ENCODE measurements at regions not wholly inside any gene's neighbourhood (a gene's known extent, or its start where the extent isn't known, plus 50 kb on each side); places are given as distances from the start of the nearest gene placed in this dataset.

DNA sequence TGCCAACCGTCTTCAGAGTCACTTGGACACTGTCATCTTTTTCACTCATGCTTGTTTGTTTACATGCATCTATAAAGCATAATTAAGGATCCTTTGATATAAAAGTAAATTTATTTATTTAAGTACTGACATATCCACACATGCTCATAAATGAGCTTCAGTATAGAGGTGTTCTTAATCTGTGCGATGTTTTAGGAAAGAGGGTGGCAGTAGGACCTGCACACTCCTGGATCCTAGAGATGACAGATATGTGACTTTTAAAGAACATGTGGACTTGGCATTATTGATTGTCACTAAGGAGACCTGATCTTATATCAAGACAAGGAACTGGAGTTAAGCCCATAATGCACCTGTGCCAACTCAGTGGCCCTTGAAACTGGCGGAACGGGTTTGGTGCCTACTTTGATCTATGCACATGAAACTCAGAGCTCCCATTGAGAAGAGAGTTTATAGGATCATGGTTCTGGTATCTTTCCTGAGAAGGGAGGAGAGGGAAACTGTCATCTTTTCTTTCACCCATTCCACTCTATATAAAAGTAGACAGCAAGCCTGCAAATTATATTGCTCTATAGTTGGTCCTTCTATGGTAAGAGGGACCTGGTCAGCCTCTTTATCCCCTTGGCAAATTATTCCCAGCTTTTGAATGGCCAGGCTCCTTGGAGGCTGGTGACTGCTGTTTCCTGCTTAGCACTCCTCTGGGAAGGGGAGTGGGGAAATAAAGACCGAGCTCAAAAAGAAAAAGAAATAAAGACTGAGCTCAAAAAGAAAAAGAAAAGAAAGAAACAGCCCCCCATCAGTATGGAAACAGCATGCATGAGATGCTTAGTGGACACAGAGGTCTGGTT is 57.8 kb upstream of the LIFR start:
- ChIA-PET CTCF (interaction anchor here (0.7 to 3.4 kb wide), 2 partner anchors 15 to 172 kb away, joined by 3 to 12 read pairs; no protein-coding TSS in a partner anchor), POLR2A (no interaction called here)
- H2AFZ ChIP-seq (ENCODE audit: low read depth, low read length): no peak overlapping the region
- BruUV-seq (replicated peaks): no TSS peak
- H4K20me1 ChIP-seq (replicated peaks; ENCODE audit: control insufficient read depth, extremely low read depth, insufficient read depth, low read length): no peaks in the 10 kb centered on the region
- no peak overlapping the region for H3K27ac ChIP-seq (ENCODE audit: insufficient read depth, low read depth, low read length)
- H3K4me2 ChIP-seq (ENCODE audit: insufficient read depth, low read length): no peak overlapping the region
- H3K9me3 ChIP-seq (replicated peaks; ENCODE audit: control insufficient read depth, insufficient read depth, low read length): no peaks in the 10 kb centered on the region
- no peaks in the 10 kb centered on the region for H3K79me2 ChIP-seq (ENCODE audit: control insufficient read depth, insufficient read depth, low read length)
- no peaks in the 10 kb centered on the region for H3K4me1 ChIP-seq (ENCODE audit: control insufficient read depth, extremely low read depth, insufficient read depth, low read length)
- no peak for TF ChIP-seq JUN (IDR thresholded peaks at IDR 0.05; ENCODE audit: borderline replicate concordance, insufficient read depth, insufficient read length, low read depth)
- no peak for TF ChIP-seq POLR2A (IDR thresholded peaks at IDR 0.05; ENCODE audit: low read depth, low read length)
- TF ChIP-seq EZH2 (IDR thresholded peaks at IDR 0.05; ENCODE audit: borderline replicate concordance, low read depth, low read length, severe bottlenecking): no peak
- no peak for TF ChIP-seq MYC (IDR thresholded peaks at IDR 0.05; ENCODE audit: low read depth, low read length)
- no peak for TF ChIP-seq POLR2AphosphoS5 (IDR thresholded peaks at IDR 0.05; ENCODE audit: insufficient read depth, low read depth, low read length)
- TF ChIP-seq MAX (IDR thresholded peaks at IDR 0.05; ENCODE audit: insufficient read depth, insufficient read length): no peak
- TF ChIP-seq GATA2 (IDR thresholded peaks at IDR 0.05; ENCODE audit: insufficient read depth, insufficient read length, low read depth, low read length): no peak
- TF ChIP-seq, protein P1, sequence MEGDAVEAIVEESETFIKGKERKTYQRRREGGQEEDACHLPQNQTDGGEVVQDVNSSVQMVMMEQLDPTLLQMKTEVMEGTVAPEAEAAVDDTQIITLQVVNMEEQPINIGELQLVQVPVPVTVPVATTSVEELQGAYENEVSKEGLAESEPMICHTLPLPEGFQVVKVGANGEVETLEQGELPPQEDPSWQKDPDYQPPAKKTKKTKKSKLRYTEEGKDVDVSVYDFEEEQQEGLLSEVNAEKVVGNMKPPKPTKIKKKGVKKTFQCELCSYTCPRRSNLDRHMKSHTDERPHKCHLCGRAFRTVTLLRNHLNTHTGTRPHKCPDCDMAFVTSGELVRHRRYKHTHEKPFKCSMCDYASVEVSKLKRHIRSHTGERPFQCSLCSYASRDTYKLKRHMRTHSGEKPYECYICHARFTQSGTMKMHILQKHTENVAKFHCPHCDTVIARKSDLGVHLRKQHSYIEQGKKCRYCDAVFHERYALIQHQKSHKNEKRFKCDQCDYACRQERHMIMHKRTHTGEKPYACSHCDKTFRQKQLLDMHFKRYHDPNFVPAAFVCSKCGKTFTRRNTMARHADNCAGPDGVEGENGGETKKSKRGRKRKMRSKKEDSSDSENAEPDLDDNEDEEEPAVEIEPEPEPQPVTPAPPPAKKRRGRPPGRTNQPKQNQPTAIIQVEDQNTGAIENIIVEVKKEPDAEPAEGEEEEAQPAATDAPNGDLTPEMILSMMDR (IDR thresholded peaks at IDR 0.05; ENCODE audit: extremely low read depth in 1 of 2, insufficient read depth in 1 of 2, low read depth in 1 of 2, low read length in 2 of 2): no peak
- TF ChIP-seq FOS (IDR thresholded peaks at IDR 0.05; ENCODE audit: borderline replicate concordance, insufficient read depth, low read length): no peak
- dilution Hi-C loops (cut with MboI; ENCODE audit: extremely low pct_ligation_motif_present, low sequenced_read_pairs): no loop called here
- H3K27me3 ChIP-seq (ENCODE audit: control insufficient read depth in 2 of 2, insufficient read depth in 2 of 2, low read length in 2 of 2): peaks cover 0 to 1% of the 10 kb centered on the region in 2 experiments
- no peaks in the 10 kb centered on the region for H3K36me3 ChIP-seq (ENCODE audit: control insufficient read depth in 2 of 2, extremely low read depth in 1 of 2, insufficient read depth in 2 of 2, low read length in 2 of 2)
- FAIRE-seq (no peak), DNase-seq (ENCODE audit: low read depth, low spot score) (no peak)
- no peak overlapping the region for H3K4me3 ChIP-seq (replicated peaks in 1 of 3; ENCODE audit: insufficient read depth in 1 of 3, low read depth in 1 of 3, low read length in 3 of 3)
- intact Hi-C loops (cut with micrococcal nuclease): no loop called here
- no peaks in the 10 kb centered on the region for H3K9me1 ChIP-seq (replicated peaks; ENCODE audit: control insufficient read depth, extremely low read depth, insufficient read depth, low read length)
- no peak overlapping the region for H3K9ac ChIP-seq (replicated peaks; ENCODE audit: extremely low read depth, insufficient read depth, low read length)
